HG03342 (cell line): ENCODE measurements at regions not wholly inside any gene's neighbourhood (a gene's known extent, or its start where the extent isn't known, plus 50 kb on each side); places are given as distances from the start of the nearest gene placed in this dataset.

Experiments
- ATAC-seq: cut with Tn5 transposase; IDR thresholded peaks from one replicate; pipeline ENCODE4 v1.9.1; 2021; ENCODE audit warnings: mild to moderate bottlenecking, moderate library complexity; ENCODE audit not compliant: unreplicated experiment

- no peak for ATAC-seq
These were observed 519.3 kb downstream of the ISL1 start for GRCh38 chr5:51902512-51902911.

- ATAC-seq: no peak
These were observed 525.0 kb downstream of the ISL1 start for GRCh38 chr5:51908215-51908614.

- ATAC-seq: no peak
These were observed 561.4 kb downstream of the ISL1 start for GRCh38 chr5:51944500-51945125.

- ATAC-seq: no peak
These were observed 575.2 kb downstream of the ISL1 start for GRCh38 chr5:51958473-51958872.

GRCh38 chr5:51960617-51961121 lies 577.4 kb downstream of the ISL1 start:
- no peak for ATAC-seq

GRCh38 chr5:51961154-51961562 lies 577.9 kb downstream of the ISL1 start:
- ATAC-seq: no peak

GRCh38 chr5:51968756-51969155 lies 585.5 kb downstream of the ISL1 start:
- ATAC-seq: no peak

- ATAC-seq: no peak
These were observed 591.6 kb downstream of the ISL1 start for GRCh38 chr5:51974834-51975233.

GRCh38 chr5:51977014-51977413 lies 593.8 kb downstream of the ISL1 start:
- no peak for ATAC-seq

GRCh38 chr5:51983161-51983560 lies 599.9 kb downstream of the ISL1 start:
- ATAC-seq: no peak

GRCh38 chr5:51986733-51987132 lies 603.5 kb downstream of the ISL1 start:
- ATAC-seq: no peak

GRCh38 chr5:51987239-51987638 lies 604.0 kb downstream of the ISL1 start:
- ATAC-seq: no peak

- ATAC-seq: no peak
These were observed 604.5 kb downstream of the ISL1 start for GRCh38 chr5:51987669-51988209.

GRCh38 chr5:51988634-51989033 lies 605.4 kb downstream of the ISL1 start:
- ATAC-seq: no peak

GRCh38 chr5:51990241-51990640 lies 607.0 kb downstream of the ISL1 start:
- ATAC-seq: no peak

GRCh38 chr5:51990661-51991180 lies 607.5 kb downstream of the ISL1 start:
- ATAC-seq: no peak

GRCh38 chr5:51991940-51992339 lies 608.7 kb downstream of the ISL1 start:
- ATAC-seq: no peak

GRCh38 chr5:51995773-51996306 lies 612.6 kb downstream of the ISL1 start:
- no peak for ATAC-seq

- no peak for ATAC-seq
These were observed 613.2 kb downstream of the ISL1 start for GRCh38 chr5:51996356-51996861.

- no peak for ATAC-seq
These were observed 614.3 kb downstream of the ISL1 start for GRCh38 chr5:51997500-51997899.

GRCh38 chr5:51997949-51998348 lies 614.7 kb downstream of the ISL1 start:
- ATAC-seq: no peak

GRCh38 chr5:52007230-52007858 lies 624.1 kb downstream of the ISL1 start:
- peak; percentile 56 for ATAC-seq
